ENCODE measurements at regions not wholly inside any gene's neighbourhood (a gene's known extent, or its start where the extent isn't known, plus 50 kb on each side); places are given as distances from the start of the nearest gene placed in this dataset.

GRCh38 chr2:129892360-129892759 is 87.1 kb upstream of the RAB6C start:
- TF ChIP-seq CTCF (IDR thresholded peaks at IDR 0.05) (no peak), POLR2A (IDR thresholded peaks at IDR 0.05) (no peak)
- H3K4me3 ChIP-seq (ENCODE audit: low read depth, poor library complexity, severe bottlenecking), result no peak overlapping the region
- DNase-seq (ENCODE audit: low spot score in 2 of 2), result peak in 1 of 2 donors; percentile 68
- 82 to 88% methylated on average over 9 of the region's 9 CpGs for WGBS, 2 donors
- intact Hi-C loops (cut with DNase I; ENCODE audit: low total_unique reads), result no loop called here

GRCh38 chr2:129892773-129893172 is 86.7 kb upstream of the RAB6C start:
- WGBS, 2 donors, result 97 to 98% methylated on average over 6 of the region's 6 CpGs

GRCh38 chr2:129893244-129893643 is 86.2 kb upstream of the RAB6C start:
- no peak overlapping the region for H3K4me3 ChIP-seq (ENCODE audit: low read depth, poor library complexity, severe bottlenecking)
- DNase-seq (ENCODE audit: low spot score in 2 of 2), result peak in 1 of 2 donors; percentile 63
- TF ChIP-seq CTCF (IDR thresholded peaks at IDR 0.05), result no peak
- no peak for TF ChIP-seq POLR2A (IDR thresholded peaks at IDR 0.05)
- intact Hi-C loops (cut with DNase I; ENCODE audit: low total_unique reads), result no loop called here
- WGBS, 2 donors, result 77 to 82% methylated on average over 8 of the region's 8 CpGs

More at GRCh38 chr2:129892773-129893172, 86.7 kb upstream of the RAB6C start:
- peak in 1 of 2 donors; percentile 50 for DNase-seq (ENCODE audit: low spot score in 2 of 2)
- intact Hi-C loops (cut with DNase I; ENCODE audit: low total_unique reads), result no loop called here
- H3K4me3 ChIP-seq (ENCODE audit: low read depth, poor library complexity, severe bottlenecking), result no peak overlapping the region
- no peak for TF ChIP-seq CTCF (IDR thresholded peaks at IDR 0.05)
- TF ChIP-seq POLR2A (IDR thresholded peaks at IDR 0.05), result no peak

- TF ChIP-seq POLR2A (IDR thresholded peaks at IDR 0.05), result no peak
- no peak for TF ChIP-seq CTCF (IDR thresholded peaks at IDR 0.05)
- intact Hi-C loops (cut with DNase I; ENCODE audit: low total_unique reads), result no loop called here
- H3K4me3 ChIP-seq (ENCODE audit: low read depth, poor library complexity, severe bottlenecking), result no peak overlapping the region
- DNase-seq (ENCODE audit: low spot score in 2 of 2), result peak in 1 of 2 donors; percentile 59
- 53 to 74% methylated on average over 8 of the region's 8 CpGs for WGBS, 2 donors
Observed at GRCh38 chr2:129894616-129895015, 84.8 kb upstream of the RAB6C start.

GRCh38 chr2:129895061-129895460 is 84.4 kb upstream of the RAB6C start:
- peak in 1 of 2 donors; percentile 67 for DNase-seq (ENCODE audit: low spot score in 2 of 2)
- 80 to 86% methylated on average over 5 of the region's 5 CpGs for WGBS, 2 donors
- intact Hi-C loops (cut with DNase I; ENCODE audit: low total_unique reads), result no loop called here
- H3K4me3 ChIP-seq (ENCODE audit: low read depth, poor library complexity, severe bottlenecking), result no peak overlapping the region
- TF ChIP-seq CTCF (IDR thresholded peaks at IDR 0.05), result no peak
- TF ChIP-seq POLR2A (IDR thresholded peaks at IDR 0.05), result no peak

GRCh38 chr2:129895526-129896082 is 83.9 kb upstream of the RAB6C start:
- DNase-seq (ENCODE audit: low spot score in 2 of 2), result peak in 1 of 2 donors; percentile 54
- no peak overlapping the region for H3K4me3 ChIP-seq (ENCODE audit: low read depth, poor library complexity, severe bottlenecking)
- TF ChIP-seq POLR2A (IDR thresholded peaks at IDR 0.05) (no peak), CTCF (IDR thresholded peaks at IDR 0.05) (no peak)
- WGBS, 2 donors, result 88 to 93% methylated on average over 2 of the region's 2 CpGs
- intact Hi-C loops (cut with DNase I; ENCODE audit: low total_unique reads), result no loop called here

All from lower leg skin (tissue), 4 donors.